ENCODE measurements at regions not wholly inside any gene's neighbourhood (a gene's known extent, or its start where the extent isn't known, plus 50 kb on each side); places are given as distances from the start of the nearest gene placed in this dataset.

- TF ChIP-seq CTCF (IDR thresholded peaks at IDR 0.05) (no peak), POLR2AphosphoS5 (IDR thresholded peaks at IDR 0.05) (no peak)
Measured at GRCh38 chr9:19583890-19584289, 175.1 kb downstream of the ACER2 start.

Measured in prostate gland (tissue), 2 donors.